Ishikawa (cell line): ENCODE measurements at regions not wholly inside any gene's neighbourhood (a gene's known extent, or its start where the extent isn't known, plus 50 kb on each side); places are given as distances from the start of the nearest gene placed in this dataset.

ENCODE experiments used
- EGR1 ChIP-seq: IDR thresholded peaks from 2 replicates; pipeline ENCODE4 v1.6.1; 2012
- EP300 ChIP-seq: IDR thresholded peaks from 2 replicates; pipeline ENCODE4 v1.6.1; 2012; ENCODE audit warnings: borderline replicate concordance
- TAF1 ChIP-seq: IDR thresholded peaks from 2 replicates; pipeline ENCODE4 v1.6.1; 2012; ENCODE audit warnings: low read depth, mild to moderate bottlenecking
- TCF12 ChIP-seq: IDR thresholded peaks from 2 replicates; pipeline ENCODE4 v1.6.1; 2012; ENCODE audit warnings: low read depth
- TEAD4 ChIP-seq: IDR thresholded peaks from 2 replicates; pipeline ENCODE4 v1.6.1; 2012
- ZBTB7A ChIP-seq: IDR thresholded peaks from 2 replicates; pipeline ENCODE4 v1.6.1; 2012; ENCODE audit warnings: low read depth
- TF ChIP-seq, protein P1 (sequence below): IDR thresholded peaks from 2 replicates; pipeline ENCODE4 v1.6.1; 2012
- TF ChIP-seq, protein P2 (sequence below): IDR thresholded peaks from 2 replicates; pipeline ENCODE4 v1.6.1; 2012
- TF ChIP-seq, protein P3 (sequence below): IDR thresholded peaks from 2 replicates; pipeline ENCODE4 v1.6.1; 2012; ENCODE audit warnings: low read depth, mild to moderate bottlenecking

DNA sequence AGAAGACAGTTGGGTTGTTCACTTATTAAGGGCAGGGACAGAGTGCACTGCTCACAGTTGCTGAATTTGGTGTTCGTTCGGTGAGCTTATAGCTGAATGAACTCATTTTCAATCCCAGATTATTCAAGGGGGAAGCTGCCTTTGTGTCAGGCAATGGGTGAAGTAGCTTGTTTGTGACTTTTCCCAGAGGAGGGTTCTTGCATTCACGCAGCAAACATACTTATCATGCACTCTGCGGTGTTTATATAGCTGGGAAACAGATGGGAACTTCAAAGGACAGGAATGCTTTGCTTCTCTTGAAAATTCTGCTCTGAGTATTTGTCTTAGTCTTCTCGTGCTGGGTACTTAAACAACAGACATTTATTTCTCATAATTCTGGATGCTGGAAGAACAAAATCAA, 64.7 kb upstream of the ABCA1 start:
- TF ChIP-seq TAF1 (no peak), EGR1 (no peak), EP300 (no peak), TEAD4 (no peak), ZBTB7A (no peak), TCF12 (no peak)
- TF ChIP-seq, protein P1, sequence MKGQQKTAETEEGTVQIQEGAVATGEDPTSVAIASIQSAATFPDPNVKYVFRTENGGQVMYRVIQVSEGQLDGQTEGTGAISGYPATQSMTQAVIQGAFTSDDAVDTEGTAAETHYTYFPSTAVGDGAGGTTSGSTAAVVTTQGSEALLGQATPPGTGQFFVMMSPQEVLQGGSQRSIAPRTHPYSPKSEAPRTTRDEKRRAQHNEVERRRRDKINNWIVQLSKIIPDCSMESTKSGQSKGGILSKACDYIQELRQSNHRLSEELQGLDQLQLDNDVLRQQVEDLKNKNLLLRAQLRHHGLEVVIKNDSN, result no peak
- TF ChIP-seq, protein P2, sequence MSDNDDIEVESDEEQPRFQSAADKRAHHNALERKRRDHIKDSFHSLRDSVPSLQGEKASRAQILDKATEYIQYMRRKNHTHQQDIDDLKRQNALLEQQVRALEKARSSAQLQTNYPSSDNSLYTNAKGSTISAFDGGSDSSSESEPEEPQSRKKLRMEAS, result no peak
- TF ChIP-seq, protein P3, sequence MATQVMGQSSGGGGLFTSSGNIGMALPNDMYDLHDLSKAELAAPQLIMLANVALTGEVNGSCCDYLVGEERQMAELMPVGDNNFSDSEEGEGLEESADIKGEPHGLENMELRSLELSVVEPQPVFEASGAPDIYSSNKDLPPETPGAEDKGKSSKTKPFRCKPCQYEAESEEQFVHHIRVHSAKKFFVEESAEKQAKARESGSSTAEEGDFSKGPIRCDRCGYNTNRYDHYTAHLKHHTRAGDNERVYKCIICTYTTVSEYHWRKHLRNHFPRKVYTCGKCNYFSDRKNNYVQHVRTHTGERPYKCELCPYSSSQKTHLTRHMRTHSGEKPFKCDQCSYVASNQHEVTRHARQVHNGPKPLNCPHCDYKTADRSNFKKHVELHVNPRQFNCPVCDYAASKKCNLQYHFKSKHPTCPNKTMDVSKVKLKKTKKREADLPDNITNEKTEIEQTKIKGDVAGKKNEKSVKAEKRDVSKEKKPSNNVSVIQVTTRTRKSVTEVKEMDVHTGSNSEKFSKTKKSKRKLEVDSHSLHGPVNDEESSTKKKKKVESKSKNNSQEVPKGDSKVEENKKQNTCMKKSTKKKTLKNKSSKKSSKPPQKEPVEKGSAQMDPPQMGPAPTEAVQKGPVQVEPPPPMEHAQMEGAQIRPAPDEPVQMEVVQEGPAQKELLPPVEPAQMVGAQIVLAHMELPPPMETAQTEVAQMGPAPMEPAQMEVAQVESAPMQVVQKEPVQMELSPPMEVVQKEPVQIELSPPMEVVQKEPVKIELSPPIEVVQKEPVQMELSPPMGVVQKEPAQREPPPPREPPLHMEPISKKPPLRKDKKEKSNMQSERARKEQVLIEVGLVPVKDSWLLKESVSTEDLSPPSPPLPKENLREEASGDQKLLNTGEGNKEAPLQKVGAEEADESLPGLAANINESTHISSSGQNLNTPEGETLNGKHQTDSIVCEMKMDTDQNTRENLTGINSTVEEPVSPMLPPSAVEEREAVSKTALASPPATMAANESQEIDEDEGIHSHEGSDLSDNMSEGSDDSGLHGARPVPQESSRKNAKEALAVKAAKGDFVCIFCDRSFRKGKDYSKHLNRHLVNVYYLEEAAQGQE, result no peak
